SK-N-SH (cell line): ENCODE measurements at regions not wholly inside any gene's neighbourhood (a gene's known extent, or its start where the extent isn't known, plus 50 kb on each side); places are given as distances from the start of the nearest gene placed in this dataset.

ENCODE experiments used
- CTCF ChIA-PET: fragments of 300-600, 350-600 bp; formaldehyde crosslinking; extraction: SDS; loops from one replicate; lab custom pipeline; 2021; lab: Yijun Ruan, JAX
- POLR2A ChIA-PET: fragments of 350-600 bp; sonication (Branson Sonifier 250); formaldehyde crosslinking; extraction: SDS; loops from one replicate; lab custom pipeline; 2020; ENCODE audit warnings: antibody characterized with exemption, inconsistent platforms; lab: Yijun Ruan, JAX
- DNase-seq: peaks from one replicate; pipeline ENCODE4 v3.0.0; 2012
- H2AFZ ChIP-seq: fragments of 200-600 bp; sonication (generic); 2 replicates; pipeline ENCODE4 v1.8.1; 2016; ENCODE audit warnings: antibody characterized with exemption, mild to moderate bottlenecking, low read depth
- H3F3A ChIP-seq: fragments of 200-600 bp; sonication (generic); replicated peaks from 2 replicates; pipeline ENCODE3; 2016; ENCODE audit warnings: antibody characterized with exemption, mild to moderate bottlenecking; ENCODE audit not compliant: insufficient read depth
- H3K27ac ChIP-seq, 2 experiments: fragments of 200-500 bp in 1 of 2; fragments of 200-600 bp in 1 of 2; sonication (Bioruptor generic) in 1 of 2; sonication (generic), shearing (Covaris generic) in 1 of 2; 2 replicates each; pipeline versions ENCODE4 v1.5.1 to v1.6.1; 2014 to 2016; ENCODE audit warnings: low read depth in 2 of 2, inconsistent platforms in 1 of 2, low read length in 1 of 2, mild to moderate bottlenecking in 1 of 2, mixed read lengths in 1 of 2
- H3K27me3 ChIP-seq: fragments of 200-600 bp; sonication (generic), shearing (Covaris generic); 2 replicates; pipeline ENCODE4 v1.6.1; 2016; ENCODE audit warnings: mixed run types; ENCODE audit not compliant: insufficient read depth
- H3K36me3 ChIP-seq, 2 experiments: fragments of 200-500 bp in 1 of 2; fragments of 200-600 bp in 1 of 2; sonication (Bioruptor generic) in 1 of 2; sonication (generic) in 1 of 2; replicated peaks in 1 of 2; 2 replicates each; pipeline versions ENCODE3 to v1.5.1; 2014 to 2016; ENCODE audit warnings: low read length in 1 of 2, mild to moderate bottlenecking in 1 of 2; ENCODE audit not compliant: insufficient read depth in 2 of 2, control insufficient read depth in 1 of 2
- H3K4me1 ChIP-seq, 2 experiments: fragments of 200-500 bp in 1 of 2; fragments of 200-600 bp in 1 of 2; sonication (Bioruptor generic) in 1 of 2; sonication (generic), shearing (Covaris generic) in 1 of 2; 2 replicates each; pipeline versions ENCODE4 v1.5.1 to v1.6.1; 2014 to 2016; ENCODE audit warnings: low read depth in 1 of 2, low read length in 1 of 2, mixed run types in 1 of 2; ENCODE audit not compliant: insufficient read depth in 2 of 2, control insufficient read depth in 1 of 2
- H3K4me2 ChIP-seq: fragments of 200-600 bp; sonication (generic), shearing (Covaris generic); 2 replicates; pipeline ENCODE4 v1.6.1; 2017; ENCODE audit warnings: mixed run types
- H3K4me3 ChIP-seq, 2 experiments: fragments of 200-500 bp in 1 of 2; fragments of 200-600 bp in 1 of 2; sonication (Bioruptor generic) in 1 of 2; sonication (generic), shearing (Covaris generic) in 1 of 2; 2 replicates each; pipeline versions ENCODE4 v1.5.1 to v1.8.1; 2014 to 2016; ENCODE audit warnings: low read depth in 2 of 2, inconsistent platforms in 1 of 2, low read length in 1 of 2, mild to moderate bottlenecking in 1 of 2, mixed read lengths in 1 of 2, moderate library complexity in 1 of 2
- H3K79me2 ChIP-seq: fragments of 200-600 bp; sonication (generic); 2 replicates; pipeline ENCODE4 v1.8.1; 2017; ENCODE audit warnings: mild to moderate bottlenecking; ENCODE audit not compliant: insufficient read depth
- H3K9ac ChIP-seq: fragments of 200-600 bp; sonication (generic); 2 replicates; pipeline ENCODE4 v1.6.1; 2017; ENCODE audit warnings: mixed run types
- H3K9me2 ChIP-seq: fragments of 200-600 bp; sonication (generic); 2 replicates; pipeline ENCODE4 v1.6.1; 2017; ENCODE audit warnings: mixed run types
- H3K9me3 ChIP-seq: fragments of 200-600 bp; sonication (generic); 2 replicates; pipeline ENCODE4 v1.6.1; 2017; ENCODE audit warnings: mixed run types, mild to moderate bottlenecking, moderate library complexity
- H4K20me1 ChIP-seq: fragments of 200-600 bp; sonication (generic); 2 replicates; pipeline ENCODE4 v1.6.1; 2017; ENCODE audit warnings: mild to moderate bottlenecking, mixed run types; ENCODE audit not compliant: insufficient read depth
- CHD2 ChIP-seq: fragments of 150-350 bp; IDR thresholded peaks from 2 replicates; pipeline ENCODE4 v1.6.1; 2018; ENCODE audit warnings: low read length; ENCODE audit not compliant: partially characterized antibody
- FOSL2 ChIP-seq: IDR thresholded peaks from 2 replicates; pipeline ENCODE4 v1.4.0; 2012; ENCODE audit warnings: low read depth, mild to moderate bottlenecking, moderate library complexity, borderline replicate concordance
- FOXJ3 ChIP-seq: sonication (generic); formaldehyde crosslinking; IDR thresholded peaks from 2 replicates; pipeline ENCODE4 v1.5.1; 2020; ENCODE audit warnings: mild to moderate bottlenecking, missing genetic modification reagents
- GATA2 ChIP-seq: sonication (generic); formaldehyde crosslinking; IDR thresholded peaks from 2 replicates; pipeline ENCODE4 v1.5.0; 2020; ENCODE audit warnings: mild to moderate bottlenecking, missing genetic modification reagents
- JUND ChIP-seq: IDR thresholded peaks from 2 replicates; pipeline ENCODE4 v1.4.0; 2012
- MXI1 ChIP-seq: IDR thresholded peaks from 2 replicates; pipeline ENCODE4 v1.6.1; 2012; ENCODE audit warnings: mild to moderate bottlenecking, low read depth, low read length, improper control_type of control experiment
- NRF1 ChIP-seq: IDR thresholded peaks from 2 replicates; pipeline ENCODE4 v1.6.1; 2012; ENCODE audit warnings: low read depth, mild to moderate bottlenecking, low read length
- RXRA ChIP-seq: IDR thresholded peaks from 2 replicates; pipeline ENCODE4 v1.4.0; 2012; ENCODE audit warnings: low read depth, mild to moderate bottlenecking, borderline replicate concordance
- YY1 ChIP-seq: IDR thresholded peaks from 2 replicates; pipeline ENCODE4 v1.4.0; 2012; ENCODE audit warnings: low read depth, mild to moderate bottlenecking
- WGBS: methylation state at CpG from one replicate; pipeline ENCODE4 v1.1.6; 2017; ENCODE audit warnings: low lambda C conversion rate; 5-methylcytosine and 5-hydroxymethylcytosine counted together
- TF ChIP-seq, protein P1 (sequence below): fragments of 150-350 bp; IDR thresholded peaks from 2 replicates; pipeline ENCODE4 v1.6.1; 2016; ENCODE audit warnings: mild to moderate bottlenecking, low read depth, low read length
- TF ChIP-seq, protein P2 (sequence below): IDR thresholded peaks from 2 replicates; pipeline ENCODE4 v1.4.0; 2012; ENCODE audit warnings: low read depth, borderline replicate concordance
- TF ChIP-seq, protein P3 (sequence below): IDR thresholded peaks from 2 replicates; pipeline ENCODE4 v1.4.0; 2012; ENCODE audit warnings: low read depth

DNA sequence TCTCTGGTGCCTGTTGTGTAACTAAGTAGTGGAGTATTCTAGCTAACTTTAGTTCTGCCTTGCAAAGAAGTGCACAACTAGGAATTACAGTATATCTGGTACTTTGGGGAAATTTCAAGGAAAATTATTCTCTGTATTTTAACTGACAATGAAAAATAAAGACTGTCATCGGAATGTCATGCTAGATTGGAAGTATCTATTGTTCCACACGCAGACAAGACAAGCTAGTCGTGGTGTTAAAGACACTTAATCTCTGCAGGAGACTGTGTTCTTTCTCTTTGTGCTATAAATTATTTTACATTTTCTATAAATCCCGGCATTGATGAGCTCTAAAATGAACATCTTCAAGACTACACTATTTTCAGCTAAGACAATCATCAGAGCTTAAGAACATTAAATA lies 1068.8 kb upstream of the ADGRL4 start:
- H4K20me1 ChIP-seq: no peaks in the 10 kb centered on the region
- CTCF ChIA-PET: no interaction called here
- POLR2A ChIA-PET: no interaction called here
- no peaks in the 10 kb centered on the region for H3K36me3 ChIP-seq
- no peak for DNase-seq
- TF ChIP-seq FOSL2: no peak
- TF ChIP-seq, protein P1, sequence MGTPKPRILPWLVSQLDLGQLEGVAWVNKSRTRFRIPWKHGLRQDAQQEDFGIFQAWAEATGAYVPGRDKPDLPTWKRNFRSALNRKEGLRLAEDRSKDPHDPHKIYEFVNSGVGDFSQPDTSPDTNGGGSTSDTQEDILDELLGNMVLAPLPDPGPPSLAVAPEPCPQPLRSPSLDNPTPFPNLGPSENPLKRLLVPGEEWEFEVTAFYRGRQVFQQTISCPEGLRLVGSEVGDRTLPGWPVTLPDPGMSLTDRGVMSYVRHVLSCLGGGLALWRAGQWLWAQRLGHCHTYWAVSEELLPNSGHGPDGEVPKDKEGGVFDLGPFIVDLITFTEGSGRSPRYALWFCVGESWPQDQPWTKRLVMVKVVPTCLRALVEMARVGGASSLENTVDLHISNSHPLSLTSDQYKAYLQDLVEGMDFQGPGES: no peak
- no peak for TF ChIP-seq CHD2
- TF ChIP-seq, protein P2, sequence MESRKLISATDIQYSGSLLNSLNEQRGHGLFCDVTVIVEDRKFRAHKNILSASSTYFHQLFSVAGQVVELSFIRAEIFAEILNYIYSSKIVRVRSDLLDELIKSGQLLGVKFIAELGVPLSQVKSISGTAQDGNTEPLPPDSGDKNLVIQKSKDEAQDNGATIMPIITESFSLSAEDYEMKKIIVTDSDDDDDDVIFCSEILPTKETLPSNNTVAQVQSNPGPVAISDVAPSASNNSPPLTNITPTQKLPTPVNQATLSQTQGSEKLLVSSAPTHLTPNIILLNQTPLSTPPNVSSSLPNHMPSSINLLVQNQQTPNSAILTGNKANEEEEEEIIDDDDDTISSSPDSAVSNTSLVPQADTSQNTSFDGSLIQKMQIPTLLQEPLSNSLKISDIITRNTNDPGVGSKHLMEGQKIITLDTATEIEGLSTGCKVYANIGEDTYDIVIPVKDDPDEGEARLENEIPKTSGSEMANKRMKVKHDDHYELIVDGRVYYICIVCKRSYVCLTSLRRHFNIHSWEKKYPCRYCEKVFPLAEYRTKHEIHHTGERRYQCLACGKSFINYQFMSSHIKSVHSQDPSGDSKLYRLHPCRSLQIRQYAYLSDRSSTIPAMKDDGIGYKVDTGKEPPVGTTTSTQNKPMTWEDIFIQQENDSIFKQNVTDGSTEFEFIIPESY: no peak
- TF ChIP-seq FOXJ3 (CRISPR knock-in tag): no peak
- no peak for TF ChIP-seq RXRA
- TF ChIP-seq NRF1: no peak
- no peak for TF ChIP-seq GATA2
- TF ChIP-seq, protein P3, sequence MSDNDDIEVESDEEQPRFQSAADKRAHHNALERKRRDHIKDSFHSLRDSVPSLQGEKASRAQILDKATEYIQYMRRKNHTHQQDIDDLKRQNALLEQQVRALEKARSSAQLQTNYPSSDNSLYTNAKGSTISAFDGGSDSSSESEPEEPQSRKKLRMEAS: no peak
- no peak for TF ChIP-seq MXI1
- TF ChIP-seq YY1: no peak
- WGBS: 75% methylated on average over 4 of the region's 4 CpGs
- no peaks in the 10 kb centered on the region for H3K27me3 ChIP-seq
- H2AFZ ChIP-seq: no peak overlapping the region
- H3F3A ChIP-seq: no peaks in the 10 kb centered on the region
- no peak overlapping the region for H3K4me2 ChIP-seq
- no peaks in the 10 kb centered on the region for H3K4me1 ChIP-seq
- no peaks in the 10 kb centered on the region for H3K79me2 ChIP-seq
- no peaks in the 10 kb centered on the region for H3K9me2 ChIP-seq
- H3K27ac ChIP-seq: no peak overlapping the region
- H3K4me3 ChIP-seq: no peak overlapping the region
- no peaks in the 10 kb centered on the region for H3K9me3 ChIP-seq
- H3K9ac ChIP-seq: no peak overlapping the region

DNA sequence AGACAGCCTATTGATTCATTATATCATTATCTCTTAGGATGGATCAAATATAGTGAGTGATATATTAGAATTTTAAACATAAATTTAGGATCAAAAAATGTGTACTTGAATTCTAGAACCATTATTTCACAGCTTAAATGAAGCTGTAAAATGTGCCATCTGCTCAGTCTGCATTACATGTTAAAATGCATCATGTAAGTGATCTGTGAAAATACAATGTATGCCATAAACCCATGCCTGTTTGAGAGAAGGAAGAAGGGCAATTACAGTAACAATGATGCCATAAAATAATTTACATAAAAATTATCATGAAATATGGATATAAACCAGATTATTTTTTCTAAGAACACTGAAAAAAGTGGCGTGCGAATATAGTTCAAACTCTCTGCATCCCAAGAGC lies 1066.0 kb upstream of the ADGRL4 start:
- ChIA-PET CTCF (no interaction called here), POLR2A (no interaction called here)
- 88% methylated on average over 2 of the region's 2 CpGs for WGBS
- Histone ChIP-seq H3K4me2 (no peak overlapping the region), H3F3A (no peaks in the 10 kb centered on the region), H3K9me2 (no peaks in the 10 kb centered on the region), H3K36me3 (no peaks in the 10 kb centered on the region), H3K79me2 (no peaks in the 10 kb centered on the region), H3K4me3 (no peak overlapping the region), H4K20me1 (no peaks in the 10 kb centered on the region), H2AFZ (no peak overlapping the region), H3K27ac (no peak overlapping the region), H3K27me3 (no peaks in the 10 kb centered on the region), H3K9me3 (no peaks in the 10 kb centered on the region), H3K9ac (no peak overlapping the region), H3K4me1 (no peaks in the 10 kb centered on the region)
- DNase-seq: no peak
- TF ChIP-seq CHD2 (no peak), JUND (no peak)
- TF ChIP-seq, protein P2: no peak
